ENCODE measurements at regions not wholly inside any gene's neighbourhood (a gene's known extent, or its start where the extent isn't known, plus 50 kb on each side); places are given as distances from the start of the nearest gene placed in this dataset.

- no peak overlapping the region for H2BK20ac ChIP-seq (ENCODE audit: low read length)
- no peak overlapping the region for H3K23ac ChIP-seq (ENCODE audit: insufficient read length)
- H2BK5ac ChIP-seq (ENCODE audit: low read depth, low read length): no peak overlapping the region
- WGBS, 2 experiments (ENCODE audit: extremely low coverage in 1 of 2, insufficient coverage in 1 of 2, insufficient read length in 1 of 2, insufficient replicate concordance in 2 of 2, low coverage in 1 of 2, low lambda C conversion rate in 2 of 2, missing lambda C conversion rate in 1 of 2): 91% methylated on average over 2 of the region's 2 CpGs; no CpG with 5 or more reads in 1 of the 2 experiments
- H3K27me3 ChIP-seq (replicated peaks in 1 of 4; ENCODE audit: control insufficient read depth in 3 of 4, extremely low read depth in 1 of 4, insufficient read depth in 3 of 4, low read length in 3 of 4): no peaks in the 10 kb centered on the region
- no peak overlapping the region for H2BK15ac ChIP-seq (ENCODE audit: low read length)
- H3K4me1 ChIP-seq (replicated peaks in 1 of 4; ENCODE audit: control insufficient read depth in 3 of 4, insufficient read depth in 4 of 4, low read length in 3 of 4): no peaks in the 10 kb centered on the region; a peak in 1 of 7 replicates
- H2BK12ac ChIP-seq (ENCODE audit: low read depth, low read length): no peak overlapping the region
- H3K4me3 ChIP-seq (ENCODE audit: extremely low read depth in 1 of 4, insufficient read depth in 2 of 4, low read depth in 3 of 4, low read length in 4 of 4): no peak overlapping the region
- H4K8ac ChIP-seq (ENCODE audit: extremely low read depth, insufficient read depth, low read length): no peak overlapping the region
- H4K5ac ChIP-seq (ENCODE audit: insufficient read length, low read depth, low read length): no peak overlapping the region
- peaks cover 0 to 3% of the 10 kb centered on the region in 2 experiments; a peak in 1 of 4 replicates for H3K9me3 ChIP-seq (ENCODE audit: insufficient read depth in 2 of 2, low read depth in 1 of 2, low read length in 1 of 2)
- H3K9ac ChIP-seq (replicated peaks in 1 of 4; ENCODE audit: extremely low read depth in 1 of 4, low read depth in 3 of 4, low read length in 3 of 4): no peak overlapping the region
- no peak overlapping the region for H3K18ac ChIP-seq (ENCODE audit: extremely low read depth, low read length)
- no peaks in the 10 kb centered on the region for H3K79me2 ChIP-seq (ENCODE audit: control insufficient read depth in 1 of 2, insufficient read depth in 2 of 2, low read length in 2 of 2)
- ChIA-PET CTCF (ENCODE audit: partially characterized antibody) (interaction anchor here (0.8 kb wide), 1 partner anchor 635 kb away, joined by 3 read pairs; no protein-coding TSS in a partner anchor), POLR2A (ENCODE audit: partially characterized antibody) (no interaction called here)
- H3K56ac ChIP-seq (replicated peaks; ENCODE audit: insufficient read length, low read depth, low read length): no peak overlapping the region
- H3K79me1 ChIP-seq (ENCODE audit: low read depth, low read length): no peaks in the 10 kb centered on the region
- no peak overlapping the region for H2AK5ac ChIP-seq (ENCODE audit: low read depth, low read length)
- H3K36me3 ChIP-seq (ENCODE audit: control insufficient read depth in 2 of 4, insufficient read depth in 4 of 4, low read length in 3 of 4): no peaks in the 10 kb centered on the region
- no peak overlapping the region for H3K27ac ChIP-seq (ENCODE audit: low read depth, low read length)
- no peak for DNase-seq (ENCODE audit: low read depth in 1 of 2, low spot score in 2 of 2)
- H3K14ac ChIP-seq (ENCODE audit: insufficient read length): no peak overlapping the region
- no peak overlapping the region for H4K91ac ChIP-seq (replicated peaks; ENCODE audit: insufficient read length, low read length)
- no peak overlapping the region for H3K4ac ChIP-seq (replicated peaks; ENCODE audit: insufficient read length, low read depth, low read length)
- H2BK120ac ChIP-seq (replicated peaks; ENCODE audit: low read depth, low read length): no peak overlapping the region
- TF ChIP-seq SIX5 (IDR thresholded peaks at IDR 0.05; ENCODE audit: low read depth, low read length): no peak
- TF ChIP-seq MAX (IDR thresholded peaks at IDR 0.05): no peak
- TF ChIP-seq SIN3A (conservative IDR thresholded peaks at IDR 0.05 in 1 of 2, IDR thresholded peaks at IDR 0.05 in 1 of 2; ENCODE audit: low read depth in 1 of 2, low read length in 2 of 2): no peak
- TF ChIP-seq TBP (IDR thresholded peaks at IDR 0.05; ENCODE audit: low read depth, low read length): no peak
- TF ChIP-seq GTF2F1 (IDR thresholded peaks at IDR 0.05; ENCODE audit: borderline replicate concordance, low read depth, low read length): no peak
- TF ChIP-seq SP4 (IDR thresholded peaks at IDR 0.05; ENCODE audit: low read length): no peak
- no peak for TF ChIP-seq KDM5A (IDR thresholded peaks at IDR 0.05; ENCODE audit: low read length)
- no peak for TF ChIP-seq BRCA1 (IDR thresholded peaks at IDR 0.05; ENCODE audit: low read depth, low read length)
- no peak for TF ChIP-seq SRF (IDR thresholded peaks at IDR 0.05; ENCODE audit: low read depth, low read length)
- TF ChIP-seq CEBPB (IDR thresholded peaks at IDR 0.05; ENCODE audit: low read depth, low read length): no peak
- no peak for TF ChIP-seq JUND (IDR thresholded peaks at IDR 0.05; ENCODE audit: low read length)
- no peak for TF ChIP-seq KDM4A (IDR thresholded peaks at IDR 0.05; ENCODE audit: low read depth, low read length, severe bottlenecking)
- TF ChIP-seq E2F6 (IDR thresholded peaks at IDR 0.05): no peak
- TF ChIP-seq JUN (IDR thresholded peaks at IDR 0.05; ENCODE audit: low read depth, low read length): no peak
- TF ChIP-seq ASH2L (IDR thresholded peaks at IDR 0.05; ENCODE audit: low read length): no peak
- no peak overlapping the region for H2AFZ ChIP-seq (ENCODE audit: low read length)
- H3K4me2 ChIP-seq (ENCODE audit: insufficient read depth in 1 of 2, low read depth in 2 of 2, low read length in 2 of 2): no peak overlapping the region
- FAIRE-seq: no peak
- H3K23me2 ChIP-seq (ENCODE audit: low read depth, low read length): no peaks in the 10 kb centered on the region
- no peaks in the 10 kb centered on the region for H4K20me1 ChIP-seq (replicated peaks in 1 of 2; ENCODE audit: control insufficient read depth in 1 of 2, insufficient read depth in 2 of 2, low read length in 2 of 2)
Observed at GRCh38 chr10:83287374-83287773, 851.9 kb upstream of the GHITM start.
